GM19463 (cell line): ENCODE measurements at regions not wholly inside any gene's neighbourhood (a gene's known extent, or its start where the extent isn't known, plus 50 kb on each side); places are given as distances from the start of the nearest gene placed in this dataset.
A peak's percentile ranks its signal among the peaks of the same experiment; 100 is the strongest.
"Not testable (repeated sequence)": the region's sequence is repeated elsewhere in the genome, so short reads cannot be mapped to it uniquely, and the experiment has no call there.

Experiments
- ATAC-seq: cut with Tn5 transposase; IDR thresholded peaks from one replicate; pipeline ENCODE4 v1.9.1; 2021; ENCODE audit warnings: mild to moderate bottlenecking, moderate library complexity; ENCODE audit not compliant: unreplicated experiment

- not testable (repeated sequence) for ATAC-seq
These were observed 115.6 kb upstream of the FABP2 start for GRCh38 chr4:119437515-119437914.

- not testable (repeated sequence) for ATAC-seq
These were observed 86.8 kb upstream of the FABP2 start for GRCh38 chr4:119408561-119409224.

- ATAC-seq: not testable (repeated sequence)
These were observed 85.0 kb upstream of the FABP2 start for GRCh38 chr4:119406721-119407460.

DNA sequence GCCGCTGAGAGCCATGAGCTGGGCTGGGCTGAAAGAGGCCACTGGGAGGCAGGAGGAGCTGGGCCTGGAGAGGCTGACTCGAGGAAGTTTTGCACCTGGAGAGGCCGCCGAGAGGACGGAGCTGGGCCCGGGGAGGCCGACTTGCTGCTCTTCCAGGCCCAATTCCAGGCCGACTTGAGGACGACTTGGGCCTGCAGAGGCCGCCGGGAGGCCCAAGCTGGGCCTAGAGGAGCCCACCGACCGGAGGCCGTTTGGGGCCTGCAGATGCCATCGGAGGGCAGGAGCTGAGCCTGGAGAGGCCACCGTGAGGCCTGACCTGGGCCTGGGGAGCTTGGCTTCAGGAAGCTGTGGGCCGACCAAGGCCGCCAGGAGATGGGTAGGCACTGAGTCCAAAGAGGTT, 84.1 kb upstream of the FABP2 start:
- ATAC-seq: not testable (repeated sequence)

DNA sequence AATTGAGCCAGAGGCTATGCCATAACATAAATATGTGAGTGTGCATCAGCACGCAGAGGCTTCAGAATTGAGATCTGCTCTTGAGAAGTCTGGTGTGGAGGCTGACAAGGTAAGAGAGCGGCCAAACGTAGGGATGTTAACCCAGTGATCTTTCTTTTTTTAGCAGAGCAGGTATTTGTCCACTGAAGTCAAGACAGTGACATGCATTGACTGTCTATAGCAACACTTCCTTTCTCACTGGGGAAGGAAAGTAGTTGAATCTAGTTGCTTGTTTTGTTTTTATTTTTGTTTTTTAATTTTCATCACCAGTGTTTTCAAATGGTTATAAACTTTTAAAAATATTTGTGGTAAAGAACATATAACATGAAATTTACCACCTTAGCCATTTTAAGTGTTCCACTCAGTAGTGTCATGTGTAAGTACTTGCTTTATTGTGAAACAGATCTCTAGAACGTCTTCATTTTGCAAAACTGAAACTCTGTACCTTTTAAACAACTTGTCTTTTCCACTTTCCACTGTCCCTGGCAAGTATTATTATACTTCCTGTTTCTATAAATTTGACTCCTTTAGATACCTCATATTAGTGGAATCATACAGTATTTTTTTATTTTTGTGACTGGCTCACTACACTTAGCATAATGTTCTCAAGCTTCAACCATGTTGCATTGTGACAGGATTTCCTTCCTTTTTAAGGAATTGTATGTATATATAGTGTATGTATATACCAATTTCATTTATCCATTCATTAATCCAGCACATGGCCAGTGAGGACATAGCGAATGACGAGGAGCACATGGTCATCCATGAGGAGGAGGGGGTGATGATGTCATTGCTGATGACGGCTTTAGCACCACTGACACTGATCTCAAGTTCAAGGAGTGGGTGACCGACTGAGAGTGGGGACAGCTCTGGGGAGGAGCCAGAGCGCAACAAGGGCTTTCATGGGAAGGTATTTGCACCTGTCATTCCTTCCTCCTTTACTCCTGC, 80.7 kb upstream of the FABP2 start:
- ATAC-seq: peak; percentile 75

GRCh38 chr4:119395701-119396100, 73.8 kb upstream of the FABP2 start:
- ATAC-seq: not testable (repeated sequence)

DNA sequence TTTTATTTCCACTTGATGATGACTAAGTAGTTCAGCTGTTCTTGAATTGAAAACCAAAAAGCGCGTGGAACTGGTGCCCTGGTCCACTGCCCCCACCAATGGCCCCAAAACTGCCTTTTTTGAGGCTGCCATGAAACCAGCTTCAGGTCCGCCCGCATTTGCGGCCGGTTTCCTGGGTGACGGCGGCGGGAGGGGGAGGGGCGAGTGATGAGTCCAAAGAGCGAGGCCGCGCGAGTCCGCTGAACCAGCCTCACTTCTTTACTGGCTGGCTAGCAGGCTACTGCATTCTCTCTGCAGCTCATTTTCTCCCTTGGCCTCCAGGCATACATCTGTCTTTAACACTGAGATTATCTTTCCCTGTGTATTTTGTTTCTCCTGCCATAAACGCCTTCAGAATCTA, 72.9 kb upstream of the FABP2 start:
- ATAC-seq: no peak

DNA sequence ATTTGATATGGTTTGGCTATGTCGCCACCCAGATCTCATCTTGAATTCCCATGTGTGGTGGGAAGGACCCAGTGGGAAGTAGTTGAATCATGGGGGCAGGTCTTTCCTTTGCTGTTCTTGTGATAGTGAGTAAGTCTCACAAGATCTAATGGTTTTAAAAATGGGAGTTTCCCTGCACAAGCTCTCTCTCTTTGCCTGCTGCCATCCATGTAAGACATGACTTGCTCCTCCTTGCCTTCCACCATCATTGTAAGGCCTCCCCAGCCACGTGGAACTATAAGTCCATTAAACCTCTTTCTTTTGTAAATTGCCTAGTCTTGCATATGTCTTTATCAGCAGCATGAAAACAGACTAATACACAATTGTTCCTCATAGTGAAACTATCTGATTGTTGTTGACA, 66.9 kb upstream of the FABP2 start:
- ATAC-seq: not testable (repeated sequence)

DNA sequence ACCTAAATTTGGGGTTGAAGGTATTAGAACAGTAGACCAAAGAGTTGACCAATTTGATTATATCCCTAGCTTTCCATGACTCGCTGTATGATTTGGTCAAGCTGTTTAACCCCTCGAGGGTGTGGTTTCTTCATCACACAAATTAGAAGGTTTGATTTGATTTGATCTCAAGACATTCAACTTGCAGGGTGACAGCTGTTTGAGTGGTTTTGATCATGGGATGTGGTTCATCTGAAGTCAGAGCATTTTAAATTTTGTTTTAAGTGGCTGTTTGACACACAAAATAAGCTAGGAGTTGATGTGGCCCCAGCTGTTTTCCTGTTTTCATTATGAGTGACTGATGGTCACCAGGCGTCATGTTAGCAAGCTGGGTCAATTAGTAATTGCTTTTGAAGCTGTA, 52.7 kb upstream of the FABP2 start:
- ATAC-seq: not testable (repeated sequence)

GRCh38 chr4:119372316-119373062, 50.6 kb upstream of the FABP2 start:
- ATAC-seq: not testable (repeated sequence)
